Suprapubic skin (tissue), 4 donors: ENCODE measurements at regions not wholly inside any gene's neighbourhood (a gene's known extent, or its start where the extent isn't known, plus 50 kb on each side); places are given as distances from the start of the nearest gene placed in this dataset.

Experiments used
- POLR2A ChIP-seq, 2 donors: fragments of 450-650 bp; IDR thresholded peaks; one replicate each; pipeline ENCODE4 v1.6.1; 2017; ENCODE audit warnings: antibody characterized with exemption in 2 of 2, mild to moderate bottlenecking in 2 of 2, moderate library complexity in 2 of 2
- POLR2AphosphoS5 ChIP-seq, 3 donors: sonication (generic); formaldehyde crosslinking; IDR thresholded peaks; one replicate each; pipeline ENCODE4 v1.6.1; 2017; ENCODE audit warnings: antibody characterized with exemption in 3 of 3
- TF ChIP-seq, protein P1 (sequence below), 2 donors: fragments of 200-600 bp in 1 of 2; fragments of 450-650 bp in 1 of 2; sonication (generic) in 1 of 2; IDR thresholded peaks; one replicate each; pipeline ENCODE4 v1.5.1; 2016 to 2019; ENCODE audit warnings: antibody characterized with exemption in 2 of 2, mild to moderate bottlenecking in 1 of 2, moderate library complexity in 1 of 2

- TF ChIP-seq, protein P1, sequence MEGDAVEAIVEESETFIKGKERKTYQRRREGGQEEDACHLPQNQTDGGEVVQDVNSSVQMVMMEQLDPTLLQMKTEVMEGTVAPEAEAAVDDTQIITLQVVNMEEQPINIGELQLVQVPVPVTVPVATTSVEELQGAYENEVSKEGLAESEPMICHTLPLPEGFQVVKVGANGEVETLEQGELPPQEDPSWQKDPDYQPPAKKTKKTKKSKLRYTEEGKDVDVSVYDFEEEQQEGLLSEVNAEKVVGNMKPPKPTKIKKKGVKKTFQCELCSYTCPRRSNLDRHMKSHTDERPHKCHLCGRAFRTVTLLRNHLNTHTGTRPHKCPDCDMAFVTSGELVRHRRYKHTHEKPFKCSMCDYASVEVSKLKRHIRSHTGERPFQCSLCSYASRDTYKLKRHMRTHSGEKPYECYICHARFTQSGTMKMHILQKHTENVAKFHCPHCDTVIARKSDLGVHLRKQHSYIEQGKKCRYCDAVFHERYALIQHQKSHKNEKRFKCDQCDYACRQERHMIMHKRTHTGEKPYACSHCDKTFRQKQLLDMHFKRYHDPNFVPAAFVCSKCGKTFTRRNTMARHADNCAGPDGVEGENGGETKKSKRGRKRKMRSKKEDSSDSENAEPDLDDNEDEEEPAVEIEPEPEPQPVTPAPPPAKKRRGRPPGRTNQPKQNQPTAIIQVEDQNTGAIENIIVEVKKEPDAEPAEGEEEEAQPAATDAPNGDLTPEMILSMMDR (IDR thresholded peaks at IDR 0.05): no peak
- no peak for TF ChIP-seq POLR2A (IDR thresholded peaks at IDR 0.05)
- TF ChIP-seq POLR2AphosphoS5 (IDR thresholded peaks at IDR 0.05): no peak
Measured at GRCh38 chr5:178794433-178794832, 64.0 kb upstream of the ZNF354A start.
